ENCODE measurements at regions not wholly inside any gene's neighbourhood (a gene's known extent, or its start where the extent isn't known, plus 50 kb on each side); places are given as distances from the start of the nearest gene placed in this dataset.

DNA sequence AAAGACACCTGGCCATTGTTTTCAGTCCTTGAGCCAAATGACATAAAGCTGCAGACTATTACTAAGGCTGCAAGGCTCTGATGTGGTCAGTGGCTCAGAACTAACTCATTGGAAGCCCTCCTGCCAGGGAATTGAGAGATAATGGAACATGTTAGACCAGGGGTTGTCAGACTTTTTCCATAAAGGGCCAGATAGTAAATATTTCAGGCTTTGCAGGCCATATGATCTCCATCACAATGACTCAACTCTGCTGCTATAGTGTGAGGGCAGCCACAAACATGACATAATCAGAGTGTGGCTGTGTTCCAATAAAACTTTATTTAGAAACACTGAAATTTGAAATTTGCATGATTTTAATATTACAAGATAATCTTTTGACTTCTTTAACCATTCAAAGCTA lies 140.3 kb downstream of the TMEM30B start:
- Histone ChIP-seq H4K20me1 (ENCODE audit: insufficient read depth, poor library complexity, severe bottlenecking) (no peaks in the 10 kb centered on the region), H3K79me2 (no peaks in the 10 kb centered on the region), H3K27me3 (no peaks in the 10 kb centered on the region), H3K9me3 (ENCODE audit: low read depth) (no peaks in the 10 kb centered on the region), H3K36me3 (replicated peaks; ENCODE audit: insufficient read depth, low read depth) (no peaks in the 10 kb centered on the region), H3K9me2 (replicated peaks; ENCODE audit: insufficient read depth) (no peaks in the 10 kb centered on the region), H3K4me3 (no peak overlapping the region), H2AFZ (no peak overlapping the region), H3K27ac (no peak overlapping the region), H3K4me1 (ENCODE audit: insufficient read depth) (peaks cover 3% of the 10 kb centered on the region), H3K4me2 (no peak overlapping the region)
- TF ChIP-seq CTCF (IDR thresholded peaks at IDR 0.05; ENCODE audit: poor library complexity) (no peak), EZH2 (IDR thresholded peaks at IDR 0.05; ENCODE audit: borderline replicate concordance) (no peak), EZH2phosphoT487 (IDR thresholded peaks at IDR 0.05; ENCODE audit: low read depth, severe bottlenecking, unreplicated experiment) (no peak)
- DNase-seq (ENCODE audit: low spot score), result no peak

DNA sequence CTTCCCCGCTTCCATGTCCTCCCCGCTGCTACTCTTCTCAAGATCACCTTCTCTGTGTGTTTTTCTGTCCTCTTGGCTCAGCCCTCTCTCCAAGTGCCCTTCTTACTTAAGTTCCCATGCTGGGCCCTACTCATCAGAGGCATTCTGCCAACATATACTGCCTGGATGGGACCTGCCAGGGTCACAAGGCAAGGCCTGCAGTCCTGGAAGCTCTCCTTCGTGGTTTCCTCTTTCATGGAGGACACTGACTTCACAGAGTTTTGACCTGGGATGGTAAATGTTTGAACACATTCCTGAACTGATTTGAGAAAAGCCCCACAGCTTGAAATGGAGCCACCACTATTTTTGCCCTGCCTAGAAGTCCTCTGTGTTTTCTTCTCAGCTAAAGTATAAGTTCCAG lies 140.9 kb downstream of the TMEM30B start:
- Histone ChIP-seq H3K27me3 (no peaks in the 10 kb centered on the region), H3K27ac (no peak overlapping the region), H3K4me3 (no peak overlapping the region), H3K9me3 (ENCODE audit: low read depth) (no peaks in the 10 kb centered on the region), H3K4me2 (no peak overlapping the region), H3K79me2 (no peaks in the 10 kb centered on the region), H2AFZ (no peak overlapping the region), H3K4me1 (ENCODE audit: insufficient read depth) (peaks cover 3% of the 10 kb centered on the region), H3K36me3 (replicated peaks; ENCODE audit: insufficient read depth, low read depth) (no peaks in the 10 kb centered on the region), H4K20me1 (ENCODE audit: insufficient read depth, poor library complexity, severe bottlenecking) (no peaks in the 10 kb centered on the region), H3K9me2 (replicated peaks; ENCODE audit: insufficient read depth) (no peaks in the 10 kb centered on the region)
- no peak for DNase-seq (ENCODE audit: low spot score)
- 91% methylated on average over 3 of the region's 3 CpGs for WGBS (ENCODE audit: low lambda C conversion rate, missing lambda C conversion rate)
- TF ChIP-seq EZH2phosphoT487 (IDR thresholded peaks at IDR 0.05; ENCODE audit: low read depth, severe bottlenecking, unreplicated experiment), result no peak

DNA sequence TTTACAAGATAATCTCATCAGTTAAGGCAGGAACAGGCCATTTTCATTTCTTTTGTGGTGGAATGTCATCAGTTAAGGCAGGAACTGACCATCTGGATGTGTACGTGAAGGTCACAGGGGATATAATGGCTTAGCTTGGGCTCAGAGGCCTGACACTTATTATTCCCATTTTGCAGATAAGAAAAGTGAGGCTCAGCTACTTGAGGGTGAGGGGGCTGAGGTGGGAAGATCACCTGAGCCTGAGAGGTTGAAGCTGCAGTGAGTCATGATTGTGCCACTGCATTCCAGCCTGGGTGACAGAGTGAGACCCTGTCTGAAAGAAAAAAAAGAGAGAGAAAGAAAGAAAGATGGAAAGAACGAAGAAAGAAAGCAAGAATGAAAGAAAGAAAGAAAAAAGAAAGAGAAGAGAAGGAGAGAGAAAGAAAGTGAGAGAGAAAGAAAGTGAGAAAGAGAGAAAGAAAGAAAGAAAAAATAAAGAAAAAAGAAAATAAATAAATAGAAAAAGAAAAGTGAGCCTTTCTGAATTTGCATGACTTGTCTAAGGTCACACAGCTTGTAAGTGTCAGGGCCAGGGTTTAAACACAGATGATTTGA lies 142.0 kb downstream of the TMEM30B start:
- no peaks in the 10 kb centered on the region for H3K9me3 ChIP-seq (ENCODE audit: low read depth)
- no peaks in the 10 kb centered on the region for H3K27me3 ChIP-seq
- H3K27ac ChIP-seq, result no peak overlapping the region
- TF ChIP-seq EZH2phosphoT487 (IDR thresholded peaks at IDR 0.05; ENCODE audit: low read depth, severe bottlenecking, unreplicated experiment) (no peak), CTCF (IDR thresholded peaks at IDR 0.05; ENCODE audit: poor library complexity) (no peak), EZH2 (IDR thresholded peaks at IDR 0.05; ENCODE audit: borderline replicate concordance) (no peak)
- H3K4me3 ChIP-seq, result no peak overlapping the region
- H3K4me2 ChIP-seq, result no peak overlapping the region
- H4K20me1 ChIP-seq (ENCODE audit: insufficient read depth, poor library complexity, severe bottlenecking), result no peaks in the 10 kb centered on the region
- no peaks in the 10 kb centered on the region for H3K9me2 ChIP-seq (replicated peaks; ENCODE audit: insufficient read depth)
- no peaks in the 10 kb centered on the region for H3K4me1 ChIP-seq (ENCODE audit: insufficient read depth)
- no peak overlapping the region for H2AFZ ChIP-seq
- DNase-seq (ENCODE audit: low spot score), result no peak
- H3K36me3 ChIP-seq (replicated peaks; ENCODE audit: insufficient read depth, low read depth), result no peaks in the 10 kb centered on the region
- H3K79me2 ChIP-seq, result no peaks in the 10 kb centered on the region
- 82% methylated on average over 2 of the region's 2 CpGs for WGBS (ENCODE audit: low lambda C conversion rate, missing lambda C conversion rate)

GRCh38 chr14:61132894-61133293 lies 148.2 kb downstream of the TMEM30B start:
- H3K9me3 ChIP-seq (ENCODE audit: low read depth), result no peaks in the 10 kb centered on the region
- no peaks in the 10 kb centered on the region for H3K4me1 ChIP-seq (ENCODE audit: insufficient read depth)
- H4K20me1 ChIP-seq (ENCODE audit: insufficient read depth, poor library complexity, severe bottlenecking), result no peaks in the 10 kb centered on the region
- H2AFZ ChIP-seq, result no peak overlapping the region
- DNase-seq (ENCODE audit: low spot score), result no peak
- WGBS (ENCODE audit: low lambda C conversion rate, missing lambda C conversion rate), result 78% methylated on average over 6 of the region's 6 CpGs
- no peak for TF ChIP-seq CTCF (IDR thresholded peaks at IDR 0.05; ENCODE audit: poor library complexity)
- TF ChIP-seq EZH2 (IDR thresholded peaks at IDR 0.05; ENCODE audit: borderline replicate concordance), result no peak
- no peak for TF ChIP-seq EZH2phosphoT487 (IDR thresholded peaks at IDR 0.05; ENCODE audit: low read depth, severe bottlenecking, unreplicated experiment)
- no peak overlapping the region for H3K4me2 ChIP-seq
- H3K36me3 ChIP-seq (replicated peaks; ENCODE audit: insufficient read depth, low read depth), result no peaks in the 10 kb centered on the region
- no peak overlapping the region for H3K4me3 ChIP-seq
- H3K9me2 ChIP-seq (replicated peaks; ENCODE audit: insufficient read depth), result no peaks in the 10 kb centered on the region
- H3K79me2 ChIP-seq, result no peaks in the 10 kb centered on the region
- no peaks in the 10 kb centered on the region for H3K27me3 ChIP-seq
- no peak overlapping the region for H3K27ac ChIP-seq

Measured in hepatocyte (in vitro differentiated cells).